GM06990 (cell line): ENCODE measurements at regions not wholly inside any gene's neighbourhood (a gene's known extent, or its start where the extent isn't known, plus 50 kb on each side); places are given as distances from the start of the nearest gene placed in this dataset.

Experiments used
- DNase-seq: peaks from one replicate; pipeline ENCODE4 v3.0.0-alpha.2; 2011; ENCODE audit not compliant: insufficient read length; ENCODE audit errors: extremely low read depth
- H3K27me3 ChIP-seq: replicated peaks from 2 replicates; pipeline ENCODE4 v1.6.0; 2011; ENCODE audit warnings: low read length; ENCODE audit not compliant: control insufficient read depth, insufficient read depth
- H3K36me3 ChIP-seq: 2 replicates; pipeline ENCODE4 v1.5.1; 2011; ENCODE audit warnings: low read length; ENCODE audit not compliant: control insufficient read depth, insufficient read depth
- H3K4me3 ChIP-seq: replicated peaks from 2 replicates; pipeline ENCODE4 v1.5.1; 2011; ENCODE audit warnings: low read depth, mild to moderate bottlenecking, control low read depth, low read length
- TF ChIP-seq, protein P1 (sequence below): IDR thresholded peaks from 2 replicates; pipeline ENCODE4 v1.5.1; 2011; ENCODE audit warnings: low read length, control low read depth, mild to moderate bottlenecking, inconsistent platforms; ENCODE audit not compliant: insufficient read depth, poor library complexity, severe bottlenecking

DNA sequence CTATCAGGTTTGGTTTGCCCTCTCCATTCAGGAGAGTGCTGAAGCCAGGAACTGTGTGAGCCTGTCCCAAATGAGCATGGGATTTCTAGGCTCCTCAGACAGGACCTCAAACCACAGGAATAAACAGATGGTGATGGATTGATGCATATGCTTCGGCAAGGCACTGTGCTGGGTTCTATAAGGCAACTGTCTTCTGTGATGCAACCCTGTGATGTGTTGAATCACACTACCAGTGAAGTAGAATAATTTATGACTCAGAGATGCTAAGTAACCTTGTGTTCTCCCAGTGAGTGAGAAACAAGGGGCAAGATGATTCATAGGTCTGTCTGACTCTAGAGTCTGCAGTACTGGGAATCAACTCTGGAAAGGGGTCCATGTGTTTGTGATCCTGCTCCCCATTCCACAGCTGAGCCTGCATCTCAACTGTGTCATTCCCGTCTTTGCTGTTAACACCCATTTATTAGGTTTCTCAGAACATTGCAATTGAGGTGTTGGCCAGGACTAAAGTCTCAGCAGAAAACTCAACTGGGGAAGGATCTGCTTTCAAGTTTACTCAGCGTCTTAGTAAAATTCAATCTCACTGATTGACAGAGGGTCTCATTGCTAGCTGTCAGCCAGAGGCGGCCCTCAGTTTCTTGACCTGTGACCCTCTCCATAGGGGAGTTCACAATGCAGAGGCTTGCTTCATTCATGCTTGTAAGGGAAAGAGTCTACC is 510.1 kb upstream of the CFAP20DC start:
- no peak overlapping the region for H3K4me3 ChIP-seq
- no peak for DNase-seq
- TF ChIP-seq, protein P1, sequence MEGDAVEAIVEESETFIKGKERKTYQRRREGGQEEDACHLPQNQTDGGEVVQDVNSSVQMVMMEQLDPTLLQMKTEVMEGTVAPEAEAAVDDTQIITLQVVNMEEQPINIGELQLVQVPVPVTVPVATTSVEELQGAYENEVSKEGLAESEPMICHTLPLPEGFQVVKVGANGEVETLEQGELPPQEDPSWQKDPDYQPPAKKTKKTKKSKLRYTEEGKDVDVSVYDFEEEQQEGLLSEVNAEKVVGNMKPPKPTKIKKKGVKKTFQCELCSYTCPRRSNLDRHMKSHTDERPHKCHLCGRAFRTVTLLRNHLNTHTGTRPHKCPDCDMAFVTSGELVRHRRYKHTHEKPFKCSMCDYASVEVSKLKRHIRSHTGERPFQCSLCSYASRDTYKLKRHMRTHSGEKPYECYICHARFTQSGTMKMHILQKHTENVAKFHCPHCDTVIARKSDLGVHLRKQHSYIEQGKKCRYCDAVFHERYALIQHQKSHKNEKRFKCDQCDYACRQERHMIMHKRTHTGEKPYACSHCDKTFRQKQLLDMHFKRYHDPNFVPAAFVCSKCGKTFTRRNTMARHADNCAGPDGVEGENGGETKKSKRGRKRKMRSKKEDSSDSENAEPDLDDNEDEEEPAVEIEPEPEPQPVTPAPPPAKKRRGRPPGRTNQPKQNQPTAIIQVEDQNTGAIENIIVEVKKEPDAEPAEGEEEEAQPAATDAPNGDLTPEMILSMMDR: no peak
- H3K36me3 ChIP-seq: no peaks in the 10 kb centered on the region
- H3K27me3 ChIP-seq: no peaks in the 10 kb centered on the region

DNA sequence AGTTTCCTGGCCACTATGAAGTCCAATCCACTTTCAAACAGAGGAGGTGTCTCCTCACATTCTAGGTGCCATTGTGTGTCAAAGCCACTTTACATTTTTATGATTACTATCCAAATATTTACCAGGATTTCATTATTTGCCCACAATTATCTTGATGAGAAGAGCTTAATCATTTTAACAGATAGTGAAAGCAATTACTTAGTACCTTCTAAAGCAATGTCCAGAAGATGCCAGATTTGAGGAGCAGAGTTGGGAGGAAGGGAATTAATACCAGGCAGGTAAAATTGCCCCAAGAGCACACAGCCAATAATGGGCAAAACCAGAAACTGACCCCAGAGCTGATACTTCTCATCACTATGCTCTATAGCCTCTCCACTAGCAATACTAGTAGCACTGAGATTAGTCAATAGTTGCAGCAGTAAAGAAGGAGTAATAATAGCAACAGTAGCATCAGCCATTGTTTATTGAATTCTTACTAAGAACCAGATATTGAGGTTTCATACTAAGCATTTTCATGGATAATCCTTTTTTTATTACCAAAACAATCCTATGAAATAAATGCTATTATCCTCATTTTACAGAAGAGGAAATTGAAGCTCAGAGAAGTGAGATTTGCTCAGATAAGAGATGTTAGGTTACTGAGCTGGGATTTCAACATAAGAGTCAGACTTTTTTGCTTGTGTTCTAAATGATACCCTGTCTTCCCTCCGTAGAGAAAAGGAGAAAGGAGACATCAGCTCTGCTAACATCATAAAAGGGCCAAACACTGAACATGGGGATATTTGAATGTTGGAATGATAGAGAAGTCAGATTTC is 509.3 kb upstream of the CFAP20DC start:
- Histone ChIP-seq H3K36me3 (no peaks in the 10 kb centered on the region), H3K27me3 (no peaks in the 10 kb centered on the region), H3K4me3 (no peak overlapping the region)
- DNase-seq: no peak
- TF ChIP-seq, protein P1: no peak

DNA sequence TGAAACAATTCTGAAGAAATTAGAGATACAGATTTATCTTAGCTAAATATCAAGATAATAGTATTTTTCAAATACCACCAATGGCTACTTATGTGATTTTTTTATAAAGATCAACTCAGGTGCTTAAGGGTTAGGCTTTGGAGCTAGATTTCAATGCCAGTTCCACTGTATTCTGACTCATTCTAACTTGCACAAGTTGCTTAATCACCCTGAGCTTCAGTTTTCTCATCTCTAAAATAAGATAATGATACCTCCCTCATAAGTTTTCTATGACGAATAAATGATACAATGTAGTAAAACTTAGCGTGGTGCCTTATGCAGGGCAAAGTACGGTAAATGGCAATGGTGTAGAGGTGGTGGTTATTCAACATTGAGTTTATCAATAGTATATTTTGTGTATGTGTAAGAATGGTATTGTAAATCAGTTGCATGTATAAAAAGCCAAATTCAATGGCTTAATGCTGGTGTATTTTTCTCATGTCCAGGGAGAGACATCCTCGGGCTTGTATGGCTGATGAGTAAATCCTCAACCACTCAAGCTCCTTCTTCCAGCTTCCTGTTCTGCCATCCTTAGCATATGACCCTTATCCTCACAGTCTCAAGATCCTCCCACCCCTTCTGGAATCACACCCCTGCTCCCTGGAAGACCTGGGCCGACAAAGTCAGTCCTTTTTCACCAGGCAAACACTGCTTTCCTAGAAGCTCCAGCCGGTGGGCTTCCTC is 505.9 kb upstream of the CFAP20DC start:
- Histone ChIP-seq H3K27me3 (no peaks in the 10 kb centered on the region), H3K4me3 (no peak overlapping the region), H3K36me3 (no peaks in the 10 kb centered on the region)
- TF ChIP-seq, protein P1: no peak
- no peak for DNase-seq

DNA sequence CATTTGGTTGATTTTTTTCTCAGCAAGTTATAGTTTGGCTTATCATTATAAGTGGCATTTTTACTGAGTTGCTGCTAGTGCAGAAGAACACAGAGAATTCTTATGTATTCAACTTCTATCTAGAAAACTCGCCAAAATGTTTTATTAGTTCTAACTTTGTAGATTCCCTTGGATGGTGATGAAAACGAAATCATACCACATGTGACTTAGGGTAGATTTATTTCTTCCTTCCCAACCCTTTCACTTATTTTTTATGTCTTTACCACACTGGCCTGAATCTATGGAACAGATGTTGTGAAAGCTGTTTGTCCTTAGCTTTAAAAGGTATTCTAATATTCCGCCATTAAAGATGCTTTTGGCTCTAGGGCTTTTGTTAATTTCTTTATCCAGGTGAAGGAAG is 503.3 kb upstream of the CFAP20DC start:
- no peaks in the 10 kb centered on the region for H3K36me3 ChIP-seq
- no peak overlapping the region for H3K4me3 ChIP-seq
- DNase-seq: no peak
- H3K27me3 ChIP-seq: no peaks in the 10 kb centered on the region
- TF ChIP-seq, protein P1: no peak

DNA sequence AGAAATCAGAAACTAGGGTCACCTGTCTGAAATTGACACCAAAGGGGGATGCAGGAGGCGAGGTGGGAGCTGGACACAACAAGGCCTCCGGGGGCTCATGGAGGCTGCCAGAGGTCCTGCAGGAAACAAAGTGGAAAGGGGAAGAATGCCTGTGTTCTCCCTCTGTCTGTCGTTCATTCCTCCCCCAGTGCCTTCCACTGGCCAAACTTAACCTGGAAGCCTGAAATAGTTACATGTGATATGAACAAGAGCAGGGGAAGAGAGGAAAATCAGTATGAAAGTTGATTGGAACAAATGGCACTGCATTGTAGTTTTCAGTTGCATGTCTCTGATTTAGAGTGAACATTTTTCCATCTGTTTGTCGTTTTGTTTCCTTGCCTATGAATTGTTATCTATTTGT is 502.0 kb upstream of the CFAP20DC start:
- TF ChIP-seq, protein P1: no peak

More for the DNA sequence above, 502.0 kb upstream of the CFAP20DC start:
- no peak for DNase-seq
- Histone ChIP-seq H3K27me3 (no peaks in the 10 kb centered on the region), H3K4me3 (no peak overlapping the region), H3K36me3 (no peaks in the 10 kb centered on the region)
